Astrocyte (in vitro differentiated cells and primary cell): ENCODE measurements at regions not wholly inside any gene's neighbourhood (a gene's known extent, or its start where the extent isn't known, plus 50 kb on each side); places are given as distances from the start of the nearest gene placed in this dataset.

Experiments
- CTCF ChIP-seq: IDR thresholded peaks from 2 replicates; pipeline ENCODE4 v1.5.1; 2011; ENCODE audit warnings: low read depth, mild to moderate bottlenecking, inconsistent platforms, low read length, moderate library complexity; ENCODE audit not compliant: insufficient read depth
- EZH2 ChIP-seq: IDR thresholded peaks from 2 replicates; pipeline ENCODE4 v1.6.1; 2012; ENCODE audit warnings: mild to moderate bottlenecking, low read length, inconsistent platforms; ENCODE audit not compliant: insufficient read depth

GRCh38 chr3:185988080-185988815 is 50.4 kb upstream of the TRA2B start:
- TF ChIP-seq CTCF (no peak), EZH2 (no peak)
